A673 (cell line): ENCODE measurements at regions not wholly inside any gene's neighbourhood (a gene's known extent, or its start where the extent isn't known, plus 50 kb on each side); places are given as distances from the start of the nearest gene placed in this dataset.

Experiments used
- EZH2 ChIP-seq: fragments of 200-600 bp; sonication (generic); IDR thresholded peaks from 2 replicates; pipeline ENCODE4 v1.6.1; 2017; ENCODE audit warnings: borderline replicate concordance, low read depth, mild to moderate bottlenecking, mixed read lengths, antibody characterized with exemption, low read length; ENCODE audit not compliant: poor library complexity, severe bottlenecking
- TF ChIP-seq, protein P1 (sequence below): fragments of 300-800, 200-600 bp; sonication (generic); conservative IDR thresholded peaks from 2 replicates; pipeline ENCODE4 v1.5.1; 2017; ENCODE audit warnings: low read depth, mild to moderate bottlenecking, antibody characterized with exemption, low read length, moderate library complexity, mixed read lengths

DNA sequence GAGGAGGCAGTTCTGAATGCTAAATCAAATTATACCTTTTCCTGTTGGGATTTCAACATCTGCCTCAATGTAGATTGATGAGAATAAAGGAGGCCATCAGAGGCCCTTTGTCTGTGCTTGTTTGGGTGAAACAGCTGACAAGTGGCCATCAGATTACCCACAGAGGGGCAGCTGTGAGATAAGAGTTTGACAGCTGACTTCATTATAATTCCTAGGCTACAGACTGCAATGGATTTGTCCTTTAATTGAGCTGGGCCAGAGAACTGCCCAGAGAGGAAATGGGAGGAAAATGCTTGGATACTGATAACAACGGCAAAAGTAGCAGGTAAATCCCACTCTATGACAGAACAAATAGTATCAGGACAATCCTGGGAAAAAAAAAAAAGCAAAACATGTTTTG, 649.4 kb downstream of the HDGFL1 start:
- TF ChIP-seq, protein P1, sequence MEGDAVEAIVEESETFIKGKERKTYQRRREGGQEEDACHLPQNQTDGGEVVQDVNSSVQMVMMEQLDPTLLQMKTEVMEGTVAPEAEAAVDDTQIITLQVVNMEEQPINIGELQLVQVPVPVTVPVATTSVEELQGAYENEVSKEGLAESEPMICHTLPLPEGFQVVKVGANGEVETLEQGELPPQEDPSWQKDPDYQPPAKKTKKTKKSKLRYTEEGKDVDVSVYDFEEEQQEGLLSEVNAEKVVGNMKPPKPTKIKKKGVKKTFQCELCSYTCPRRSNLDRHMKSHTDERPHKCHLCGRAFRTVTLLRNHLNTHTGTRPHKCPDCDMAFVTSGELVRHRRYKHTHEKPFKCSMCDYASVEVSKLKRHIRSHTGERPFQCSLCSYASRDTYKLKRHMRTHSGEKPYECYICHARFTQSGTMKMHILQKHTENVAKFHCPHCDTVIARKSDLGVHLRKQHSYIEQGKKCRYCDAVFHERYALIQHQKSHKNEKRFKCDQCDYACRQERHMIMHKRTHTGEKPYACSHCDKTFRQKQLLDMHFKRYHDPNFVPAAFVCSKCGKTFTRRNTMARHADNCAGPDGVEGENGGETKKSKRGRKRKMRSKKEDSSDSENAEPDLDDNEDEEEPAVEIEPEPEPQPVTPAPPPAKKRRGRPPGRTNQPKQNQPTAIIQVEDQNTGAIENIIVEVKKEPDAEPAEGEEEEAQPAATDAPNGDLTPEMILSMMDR, result no peak
- TF ChIP-seq EZH2, result no peak
